ENCODE measurements at regions not wholly inside any gene's neighbourhood (a gene's known extent, or its start where the extent isn't known, plus 50 kb on each side); places are given as distances from the start of the nearest gene placed in this dataset.

DNA sequence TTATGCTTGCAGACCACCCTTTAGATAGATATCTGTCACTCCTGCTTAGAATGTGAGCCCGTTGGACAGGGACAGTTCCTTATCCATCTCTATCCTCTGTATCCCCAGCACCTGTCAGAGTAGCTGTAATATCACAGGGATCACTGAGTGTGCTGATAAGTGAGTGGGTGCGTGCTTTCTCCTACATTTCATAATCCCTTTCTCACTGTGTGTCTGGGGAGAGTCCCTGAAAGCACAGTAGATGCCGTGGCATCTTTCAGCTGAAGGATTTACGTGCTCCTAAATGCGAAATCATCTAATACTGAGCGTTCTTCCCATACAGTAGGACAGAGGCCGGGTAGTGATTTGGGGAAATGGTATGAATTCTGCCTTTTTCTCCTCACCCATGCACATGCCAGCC, 198.9 kb upstream of the SASH1 start:
- TF ChIP-seq, protein P1, sequence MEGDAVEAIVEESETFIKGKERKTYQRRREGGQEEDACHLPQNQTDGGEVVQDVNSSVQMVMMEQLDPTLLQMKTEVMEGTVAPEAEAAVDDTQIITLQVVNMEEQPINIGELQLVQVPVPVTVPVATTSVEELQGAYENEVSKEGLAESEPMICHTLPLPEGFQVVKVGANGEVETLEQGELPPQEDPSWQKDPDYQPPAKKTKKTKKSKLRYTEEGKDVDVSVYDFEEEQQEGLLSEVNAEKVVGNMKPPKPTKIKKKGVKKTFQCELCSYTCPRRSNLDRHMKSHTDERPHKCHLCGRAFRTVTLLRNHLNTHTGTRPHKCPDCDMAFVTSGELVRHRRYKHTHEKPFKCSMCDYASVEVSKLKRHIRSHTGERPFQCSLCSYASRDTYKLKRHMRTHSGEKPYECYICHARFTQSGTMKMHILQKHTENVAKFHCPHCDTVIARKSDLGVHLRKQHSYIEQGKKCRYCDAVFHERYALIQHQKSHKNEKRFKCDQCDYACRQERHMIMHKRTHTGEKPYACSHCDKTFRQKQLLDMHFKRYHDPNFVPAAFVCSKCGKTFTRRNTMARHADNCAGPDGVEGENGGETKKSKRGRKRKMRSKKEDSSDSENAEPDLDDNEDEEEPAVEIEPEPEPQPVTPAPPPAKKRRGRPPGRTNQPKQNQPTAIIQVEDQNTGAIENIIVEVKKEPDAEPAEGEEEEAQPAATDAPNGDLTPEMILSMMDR (IDR thresholded peaks at IDR 0.05 in 2 of 3, conservative IDR thresholded peaks at IDR 0.05 in 1 of 3; ENCODE audit: borderline replicate concordance in 1 of 3, insufficient read depth in 1 of 3, low read depth in 2 of 3, low read length in 2 of 3) = no peak
- TF ChIP-seq, protein P2, sequence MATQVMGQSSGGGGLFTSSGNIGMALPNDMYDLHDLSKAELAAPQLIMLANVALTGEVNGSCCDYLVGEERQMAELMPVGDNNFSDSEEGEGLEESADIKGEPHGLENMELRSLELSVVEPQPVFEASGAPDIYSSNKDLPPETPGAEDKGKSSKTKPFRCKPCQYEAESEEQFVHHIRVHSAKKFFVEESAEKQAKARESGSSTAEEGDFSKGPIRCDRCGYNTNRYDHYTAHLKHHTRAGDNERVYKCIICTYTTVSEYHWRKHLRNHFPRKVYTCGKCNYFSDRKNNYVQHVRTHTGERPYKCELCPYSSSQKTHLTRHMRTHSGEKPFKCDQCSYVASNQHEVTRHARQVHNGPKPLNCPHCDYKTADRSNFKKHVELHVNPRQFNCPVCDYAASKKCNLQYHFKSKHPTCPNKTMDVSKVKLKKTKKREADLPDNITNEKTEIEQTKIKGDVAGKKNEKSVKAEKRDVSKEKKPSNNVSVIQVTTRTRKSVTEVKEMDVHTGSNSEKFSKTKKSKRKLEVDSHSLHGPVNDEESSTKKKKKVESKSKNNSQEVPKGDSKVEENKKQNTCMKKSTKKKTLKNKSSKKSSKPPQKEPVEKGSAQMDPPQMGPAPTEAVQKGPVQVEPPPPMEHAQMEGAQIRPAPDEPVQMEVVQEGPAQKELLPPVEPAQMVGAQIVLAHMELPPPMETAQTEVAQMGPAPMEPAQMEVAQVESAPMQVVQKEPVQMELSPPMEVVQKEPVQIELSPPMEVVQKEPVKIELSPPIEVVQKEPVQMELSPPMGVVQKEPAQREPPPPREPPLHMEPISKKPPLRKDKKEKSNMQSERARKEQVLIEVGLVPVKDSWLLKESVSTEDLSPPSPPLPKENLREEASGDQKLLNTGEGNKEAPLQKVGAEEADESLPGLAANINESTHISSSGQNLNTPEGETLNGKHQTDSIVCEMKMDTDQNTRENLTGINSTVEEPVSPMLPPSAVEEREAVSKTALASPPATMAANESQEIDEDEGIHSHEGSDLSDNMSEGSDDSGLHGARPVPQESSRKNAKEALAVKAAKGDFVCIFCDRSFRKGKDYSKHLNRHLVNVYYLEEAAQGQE (IDR thresholded peaks at IDR 0.05; ENCODE audit: low read depth) = no peak
- TF ChIP-seq POLR2A (IDR thresholded peaks at IDR 0.05; ENCODE audit: borderline replicate concordance, extremely low read depth, insufficient read depth, insufficient read length) (no peak), POLR2AphosphoS5 (IDR thresholded peaks at IDR 0.05; ENCODE audit: low read depth, low read length) (no peak), ZNF274 (IDR thresholded peaks at IDR 0.05; ENCODE audit: low read depth, low read length) (no peak), EZH2 (IDR thresholded peaks at IDR 0.05) (no peak), TCF7L2 (IDR thresholded peaks at IDR 0.05; ENCODE audit: borderline replicate concordance, extremely low read depth, insufficient read depth, insufficient read length) (no peak), JUND (IDR thresholded peaks at IDR 0.05) (no peak), YY1 (IDR thresholded peaks at IDR 0.05; ENCODE audit: extremely low read depth, insufficient replicate concordance, low read depth, low read length) (no peak)
- TF ChIP-seq, protein P3, sequence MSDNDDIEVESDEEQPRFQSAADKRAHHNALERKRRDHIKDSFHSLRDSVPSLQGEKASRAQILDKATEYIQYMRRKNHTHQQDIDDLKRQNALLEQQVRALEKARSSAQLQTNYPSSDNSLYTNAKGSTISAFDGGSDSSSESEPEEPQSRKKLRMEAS (IDR thresholded peaks at IDR 0.05) = no peak
- TF ChIP-seq, protein P4, sequence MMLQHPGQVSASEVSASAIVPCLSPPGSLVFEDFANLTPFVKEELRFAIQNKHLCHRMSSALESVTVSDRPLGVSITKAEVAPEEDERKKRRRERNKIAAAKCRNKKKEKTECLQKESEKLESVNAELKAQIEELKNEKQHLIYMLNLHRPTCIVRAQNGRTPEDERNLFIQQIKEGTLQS (IDR thresholded peaks at IDR 0.05) = no peak
